Mesothelial cell of epicardium (in vitro differentiated cells): ENCODE measurements at regions not wholly inside any gene's neighbourhood (a gene's known extent, or its start where the extent isn't known, plus 50 kb on each side); places are given as distances from the start of the nearest gene placed in this dataset.

Experiments
- DNase-seq, 2 experiments: peaks; one replicate each; pipeline ENCODE4 v3.0.0; 2021; ENCODE audit warnings: low spot score in 2 of 2; ENCODE audit not compliant: unreplicated experiment in 2 of 2
- H3K27ac Mint-ChIP-seq: 2 replicates; pipeline ENCODE4 v1.8.0; 2021; ENCODE audit warnings: mixed read lengths
- H3K27me3 Mint-ChIP-seq: 2 replicates; pipeline ENCODE4 v1.8.0; 2021; ENCODE audit warnings: low read depth, mixed read lengths
- H3K36me3 Mint-ChIP-seq: 2 replicates; pipeline ENCODE4 v1.8.0; 2021; ENCODE audit warnings: mixed read lengths
- H3K4me1 Mint-ChIP-seq: 2 replicates; pipeline ENCODE4 v1.8.0; 2021; ENCODE audit warnings: mixed read lengths
- H3K4me3 Mint-ChIP-seq: 2 replicates; pipeline ENCODE4 v1.8.0; 2021; ENCODE audit warnings: mild to moderate bottlenecking, moderate library complexity, mixed read lengths
- H3K9me3 Mint-ChIP-seq: 2 replicates; pipeline ENCODE4 v1.8.0; 2021; ENCODE audit warnings: mixed read lengths
- CTCF ChIP-seq: fragments of 200-600 bp; sonication (generic); IDR thresholded peaks from one replicate; pipeline ENCODE4 v1.5.0; 2021; ENCODE audit warnings: antibody characterized with exemption; ENCODE audit not compliant: unreplicated experiment

GRCh38 chr3:102661707-102662497, 227.1 kb downstream of the ZPLD1 start:
- DNase-seq, result no peak

DNA sequence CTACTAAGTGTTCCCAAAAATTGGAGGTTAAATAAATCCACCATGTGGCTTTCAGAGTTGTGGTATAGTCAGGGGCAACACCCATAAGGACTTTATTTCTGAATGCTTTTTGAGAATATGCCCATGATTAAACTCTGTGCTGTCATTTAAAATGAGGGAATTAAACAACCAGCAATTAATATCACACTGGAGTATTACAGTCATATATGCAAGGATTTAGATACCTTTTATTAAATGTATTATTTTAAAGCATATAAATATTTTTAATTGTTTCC, 227.6 kb downstream of the ZPLD1 start:
- Mint-ChIP-seq H3K9me3 (no peaks in the 10 kb centered on the region), H3K27me3 (peaks cover 34% of the 10 kb centered on the region), H3K4me1 (no peaks in the 10 kb centered on the region), H3K27ac (no peak overlapping the region), H3K36me3 (no peaks in the 10 kb centered on the region), H3K4me3 (no peak overlapping the region)
- no peak for DNase-seq
- TF ChIP-seq CTCF, result no peak

More at GRCh38 chr3:102661707-102662497, 227.1 kb downstream of the ZPLD1 start:
- no peaks in the 10 kb centered on the region for H3K36me3 Mint-ChIP-seq
- no peak overlapping the region for H3K27ac Mint-ChIP-seq
- no peak for TF ChIP-seq CTCF
- no peaks in the 10 kb centered on the region for H3K4me1 Mint-ChIP-seq
- no peak overlapping the region for H3K4me3 Mint-ChIP-seq
- no peaks in the 10 kb centered on the region for H3K9me3 Mint-ChIP-seq
- peaks cover 30% of the 10 kb centered on the region for H3K27me3 Mint-ChIP-seq

DNA sequence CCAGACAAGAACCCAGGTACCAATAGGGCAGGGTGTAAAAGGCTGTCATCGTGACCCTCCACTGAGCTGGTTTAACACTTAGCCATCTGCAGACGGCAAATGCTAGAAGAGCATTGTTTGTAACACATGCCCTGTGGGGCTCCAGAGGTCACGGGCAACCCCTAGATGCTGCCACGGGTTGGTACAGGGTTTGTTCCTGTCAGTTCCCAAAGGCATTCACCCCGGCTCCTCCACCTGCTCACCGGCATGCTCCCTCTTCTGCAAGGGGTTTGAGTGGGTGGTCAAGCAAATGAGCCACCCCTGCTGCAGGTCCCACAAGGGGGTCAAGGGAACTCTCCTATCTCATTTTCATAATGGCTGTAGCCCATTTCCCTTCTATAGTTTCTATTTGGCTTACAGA, 229.3 kb downstream of the ZPLD1 start:
- no peak overlapping the region for H3K27ac Mint-ChIP-seq

DNA sequence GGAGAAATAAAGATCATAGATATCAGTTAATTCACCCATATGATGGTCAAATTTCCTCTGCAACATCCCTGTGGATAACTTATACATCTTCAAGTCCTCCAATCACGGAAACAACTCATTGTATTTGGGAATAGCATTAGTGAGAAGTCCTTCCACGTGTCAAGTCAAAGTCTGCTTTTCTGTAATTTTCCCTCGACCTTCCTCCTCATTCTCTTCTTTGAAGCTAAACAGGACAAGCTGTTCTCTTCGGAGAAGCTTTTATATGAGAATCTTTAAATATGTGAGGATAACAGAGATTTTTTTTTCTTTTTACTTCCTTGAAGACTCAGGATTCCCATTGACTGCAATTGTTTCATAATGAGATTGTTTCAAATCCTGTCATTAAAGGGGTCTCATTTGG, 230.4 kb downstream of the ZPLD1 start:
- Mint-ChIP-seq H3K4me3 (no peak overlapping the region), H3K36me3 (no peaks in the 10 kb centered on the region), H3K27me3 (peaks cover 39% of the 10 kb centered on the region), H3K9me3 (no peaks in the 10 kb centered on the region), H3K27ac (no peak overlapping the region), H3K4me1 (no peaks in the 10 kb centered on the region)
- DNase-seq, result no peak
- no peak for TF ChIP-seq CTCF

More for the DNA sequence above, 229.3 kb downstream of the ZPLD1 start:
- H3K4me1 Mint-ChIP-seq, result no peaks in the 10 kb centered on the region
- H3K9me3 Mint-ChIP-seq, result no peaks in the 10 kb centered on the region
- H3K4me3 Mint-ChIP-seq, result no peak overlapping the region
- no peak for TF ChIP-seq CTCF
- H3K27me3 Mint-ChIP-seq, result peaks cover 39% of the 10 kb centered on the region
- no peaks in the 10 kb centered on the region for H3K36me3 Mint-ChIP-seq
- DNase-seq, result no peak

GRCh38 chr3:102668247-102668646, 233.4 kb downstream of the ZPLD1 start:
- no peak overlapping the region for H3K4me3 Mint-ChIP-seq
- no peak overlapping the region for H3K27ac Mint-ChIP-seq
- peaks cover 6% of the 10 kb centered on the region for H3K4me1 Mint-ChIP-seq
- TF ChIP-seq CTCF, result no peak
- H3K9me3 Mint-ChIP-seq, result no peaks in the 10 kb centered on the region
- no peak for DNase-seq
- no peaks in the 10 kb centered on the region for H3K36me3 Mint-ChIP-seq
- H3K27me3 Mint-ChIP-seq, result peaks cover 36% of the 10 kb centered on the region
